ENCODE measurements at regions not wholly inside any gene's neighbourhood (a gene's known extent, or its start where the extent isn't known, plus 50 kb on each side); places are given as distances from the start of the nearest gene placed in this dataset.
"Not testable (repeated sequence)": the region's sequence is repeated elsewhere in the genome, so short reads cannot be mapped to it uniquely, and the experiment has no call there.

GRCh38 chr6:167662075-167662880 lies 164.4 kb upstream of the AFDN start:
- no peak for DNase-seq

GRCh38 chr6:167662881-167663205 lies 163.9 kb upstream of the AFDN start:
- DNase-seq, result no peak

GRCh38 chr6:167663316-167663715 lies 163.4 kb upstream of the AFDN start:
- no peak for DNase-seq

- DNase-seq, result no peak
These were observed 162.8 kb upstream of the AFDN start for GRCh38 chr6:167663784-167664443.

GRCh38 chr6:167664678-167665660 lies 161.7 kb upstream of the AFDN start:
- DNase-seq, result no peak

GRCh38 chr6:167665698-167666330 lies 160.9 kb upstream of the AFDN start:
- DNase-seq, result no peak

GRCh38 chr6:167666571-167667203 lies 160.0 kb upstream of the AFDN start:
- no peak for DNase-seq

GRCh38 chr6:167667204-167668018 lies 159.3 kb upstream of the AFDN start:
- DNase-seq, result no peak

- DNase-seq, result no peak
These were observed 158.5 kb upstream of the AFDN start for GRCh38 chr6:167668019-167668753.

- DNase-seq, result no peak
These were observed 157.8 kb upstream of the AFDN start for GRCh38 chr6:167668754-167669552.

- no peak for DNase-seq
These were observed 157.2 kb upstream of the AFDN start for GRCh38 chr6:167669553-167669849.

- no peak for DNase-seq
These were observed 156.6 kb upstream of the AFDN start for GRCh38 chr6:167669870-167670802.

- no peak for DNase-seq
These were observed 155.8 kb upstream of the AFDN start for GRCh38 chr6:167670938-167671338.

GRCh38 chr6:167671379-167671976 lies 155.2 kb upstream of the AFDN start:
- DNase-seq, result not testable (repeated sequence)

GRCh38 chr6:167671977-167672687 lies 154.6 kb upstream of the AFDN start:
- no peak for DNase-seq

GRCh38 chr6:167672738-167673137 lies 154.0 kb upstream of the AFDN start:
- DNase-seq, result no peak

- no peak for DNase-seq
These were observed 152.8 kb upstream of the AFDN start for GRCh38 chr6:167673946-167674345.

GRCh38 chr6:167674486-167674885 lies 152.2 kb upstream of the AFDN start:
- no peak for DNase-seq
